ENCODE measurements at regions not wholly inside any gene's neighbourhood (a gene's known extent, or its start where the extent isn't known, plus 50 kb on each side); places are given as distances from the start of the nearest gene placed in this dataset.
A peak's percentile ranks its signal among the peaks of the same experiment; 100 is the strongest.

DNA sequence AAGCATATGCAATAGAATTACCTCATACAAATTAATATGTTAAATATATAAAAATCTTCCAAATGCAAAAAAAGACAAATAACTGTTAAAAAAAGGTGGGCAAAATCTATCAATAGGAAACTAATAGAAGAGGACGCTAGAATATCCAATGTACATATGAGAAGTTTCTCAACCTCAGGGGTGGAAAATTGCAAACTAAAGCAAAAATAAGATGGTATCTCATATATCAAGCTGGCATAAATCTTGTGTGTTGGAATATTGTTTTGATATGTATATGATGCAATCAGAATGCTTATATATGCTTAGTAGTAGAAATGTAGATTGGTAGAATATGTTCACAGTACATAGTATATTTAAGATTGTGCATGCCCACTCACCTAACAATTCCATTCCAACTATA lies 395.0 kb upstream of the OPRM1 start:
- no peak overlapping the region for H3K27ac Mint-ChIP-seq
- H3K27me3 Mint-ChIP-seq (ENCODE audit: insufficient read depth, low read depth), result no peaks in the 10 kb centered on the region
- no peaks in the 10 kb centered on the region for H3K9me3 Mint-ChIP-seq
- Histone ChIP-seq H4K20me1 (ENCODE audit: low read depth) (no peaks in the 10 kb centered on the region), H3K4me2 (no peak overlapping the region), H3K9ac (no peak overlapping the region), H3K4me3 (no peak overlapping the region), H2AFZ (replicated peaks) (no peak overlapping the region), H3K4me1 (no peaks in the 10 kb centered on the region), H3K27ac (no peak overlapping the region), H3F3A (ENCODE audit: low read depth) (no peaks in the 10 kb centered on the region), H3K36me3 (no peaks in the 10 kb centered on the region), H3K79me2 (ENCODE audit: low read depth) (no peaks in the 10 kb centered on the region), H3K27me3 (no peaks in the 10 kb centered on the region), H3K9me3 (ENCODE audit: low read depth) (no peaks in the 10 kb centered on the region)
- no peaks in the 10 kb centered on the region for H3K4me1 Mint-ChIP-seq
- TF ChIP-seq, protein P1, sequence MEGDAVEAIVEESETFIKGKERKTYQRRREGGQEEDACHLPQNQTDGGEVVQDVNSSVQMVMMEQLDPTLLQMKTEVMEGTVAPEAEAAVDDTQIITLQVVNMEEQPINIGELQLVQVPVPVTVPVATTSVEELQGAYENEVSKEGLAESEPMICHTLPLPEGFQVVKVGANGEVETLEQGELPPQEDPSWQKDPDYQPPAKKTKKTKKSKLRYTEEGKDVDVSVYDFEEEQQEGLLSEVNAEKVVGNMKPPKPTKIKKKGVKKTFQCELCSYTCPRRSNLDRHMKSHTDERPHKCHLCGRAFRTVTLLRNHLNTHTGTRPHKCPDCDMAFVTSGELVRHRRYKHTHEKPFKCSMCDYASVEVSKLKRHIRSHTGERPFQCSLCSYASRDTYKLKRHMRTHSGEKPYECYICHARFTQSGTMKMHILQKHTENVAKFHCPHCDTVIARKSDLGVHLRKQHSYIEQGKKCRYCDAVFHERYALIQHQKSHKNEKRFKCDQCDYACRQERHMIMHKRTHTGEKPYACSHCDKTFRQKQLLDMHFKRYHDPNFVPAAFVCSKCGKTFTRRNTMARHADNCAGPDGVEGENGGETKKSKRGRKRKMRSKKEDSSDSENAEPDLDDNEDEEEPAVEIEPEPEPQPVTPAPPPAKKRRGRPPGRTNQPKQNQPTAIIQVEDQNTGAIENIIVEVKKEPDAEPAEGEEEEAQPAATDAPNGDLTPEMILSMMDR (IDR thresholded peaks at IDR 0.05), result no peak
- TF ChIP-seq EZH2 (IDR thresholded peaks at IDR 0.05) (no peak), EZH2phosphoT487 (IDR thresholded peaks at IDR 0.05) (no peak)
- no peak overlapping the region for H3K4me3 Mint-ChIP-seq
- DNase-seq (ENCODE audit: low spot score), result no peak
- no peaks in the 10 kb centered on the region for H3K36me3 Mint-ChIP-seq

DNA sequence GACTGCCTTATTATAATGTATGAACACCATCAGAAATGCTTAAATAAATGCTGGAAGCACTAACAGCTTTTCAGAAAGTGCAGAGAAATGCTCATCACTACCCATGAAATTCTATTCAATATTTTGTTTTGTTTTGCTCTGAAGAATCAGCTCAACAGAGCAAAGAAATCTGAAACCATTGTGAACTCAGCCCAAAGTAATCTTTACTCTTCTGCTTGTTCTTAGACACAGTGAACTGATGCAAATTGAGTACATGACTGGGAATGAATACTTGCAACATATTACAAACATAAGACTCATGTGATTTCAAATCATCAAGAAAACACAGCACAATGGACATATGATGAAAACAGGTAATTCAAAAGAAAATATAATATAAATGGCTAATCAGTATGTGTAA lies 404.6 kb upstream of the OPRM1 start:
- Mint-ChIP-seq H3K36me3 (peaks cover 2% of the 10 kb centered on the region), H3K27ac (no peak overlapping the region), H3K4me3 (no peak overlapping the region), H3K9me3 (peaks cover 8% of the 10 kb centered on the region), H3K27me3 (ENCODE audit: insufficient read depth, low read depth) (no peaks in the 10 kb centered on the region), H3K4me1 (peaks cover 6% of the 10 kb centered on the region)
- Histone ChIP-seq H3K27ac (no peak overlapping the region), H3K4me2 (no peak overlapping the region), H3K9me3 (ENCODE audit: low read depth) (no peaks in the 10 kb centered on the region), H3F3A (ENCODE audit: low read depth) (no peaks in the 10 kb centered on the region), H3K36me3 (no peaks in the 10 kb centered on the region), H2AFZ (replicated peaks) (no peak overlapping the region), H3K4me3 (no peak overlapping the region), H3K79me2 (ENCODE audit: low read depth) (no peaks in the 10 kb centered on the region), H3K4me1 (no peaks in the 10 kb centered on the region), H3K9ac (no peak overlapping the region), H4K20me1 (ENCODE audit: low read depth) (no peaks in the 10 kb centered on the region), H3K27me3 (no peaks in the 10 kb centered on the region)
- no peak for TF ChIP-seq EZH2 (IDR thresholded peaks at IDR 0.05)
- no peak for TF ChIP-seq EZH2phosphoT487 (IDR thresholded peaks at IDR 0.05)
- TF ChIP-seq, protein P1 (IDR thresholded peaks at IDR 0.05), result no peak
- no peak for DNase-seq (ENCODE audit: low spot score)

DNA sequence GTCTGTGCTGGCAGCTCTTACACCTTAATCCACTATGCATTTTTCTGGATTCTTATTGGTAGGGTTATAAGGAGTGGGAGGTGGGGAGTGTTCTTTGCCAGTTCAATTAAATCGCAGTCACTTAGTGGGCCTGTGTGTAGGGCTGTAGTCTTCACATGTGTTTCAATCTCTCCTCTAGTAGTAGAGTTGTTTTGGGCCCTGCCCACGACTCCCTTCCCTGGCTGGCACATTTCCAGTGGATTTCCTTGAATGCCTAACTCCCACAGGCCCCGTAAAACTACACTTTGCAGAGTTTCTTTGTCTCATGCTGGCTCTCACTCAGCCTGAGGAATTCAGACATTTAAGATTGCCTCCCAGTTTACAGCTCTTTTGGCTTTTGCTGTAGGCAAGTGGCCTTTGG lies 414.0 kb upstream of the OPRM1 start:
- no peak overlapping the region for H3K4me2 ChIP-seq
- Mint-ChIP-seq H3K4me3 (no peak overlapping the region), H3K4me1 (peaks cover 9% of the 10 kb centered on the region), H3K27ac (no peak overlapping the region), H3K9me3 (no peaks in the 10 kb centered on the region), H3K27me3 (ENCODE audit: insufficient read depth, low read depth) (no peaks in the 10 kb centered on the region), H3K36me3 (no peaks in the 10 kb centered on the region)
- no peaks in the 10 kb centered on the region for H3K9me3 ChIP-seq (ENCODE audit: low read depth)
- TF ChIP-seq EZH2 (IDR thresholded peaks at IDR 0.05) (no peak), EZH2phosphoT487 (IDR thresholded peaks at IDR 0.05) (no peak)
- TF ChIP-seq, protein P1 (IDR thresholded peaks at IDR 0.05), result no peak
- no peak overlapping the region for H3K9ac ChIP-seq
- H3K27ac ChIP-seq, result no peak overlapping the region
- no peaks in the 10 kb centered on the region for H3K79me2 ChIP-seq (ENCODE audit: low read depth)
- no peaks in the 10 kb centered on the region for H4K20me1 ChIP-seq (ENCODE audit: low read depth)
- no peaks in the 10 kb centered on the region for H3F3A ChIP-seq (ENCODE audit: low read depth)
- H3K4me3 ChIP-seq, result no peak overlapping the region
- no peaks in the 10 kb centered on the region for H3K27me3 ChIP-seq
- no peaks in the 10 kb centered on the region for H3K36me3 ChIP-seq
- DNase-seq (ENCODE audit: low spot score), result peak; percentile 24
- peak overlapping the region; percentile 87 for H2AFZ ChIP-seq (replicated peaks)
- H3K4me1 ChIP-seq, result peaks cover 9% of the 10 kb centered on the region

Data from neural progenitor cell (in vitro differentiated cells).